ENCODE measurements at regions not wholly inside any gene's neighbourhood (a gene's known extent, or its start where the extent isn't known, plus 50 kb on each side); places are given as distances from the start of the nearest gene placed in this dataset.

- TF ChIP-seq CTCF (IDR thresholded peaks at IDR 0.05) (no peak), EZH2phosphoT487 (IDR thresholded peaks at IDR 0.05) (no peak), EZH2 (IDR thresholded peaks at IDR 0.05) (no peak)
Observed at GRCh38 chr3:28089527-28089897, 151.9 kb upstream of the CMC1 start.
